SK-N-SH (cell line): ENCODE measurements at regions not wholly inside any gene's neighbourhood (a gene's known extent, or its start where the extent isn't known, plus 50 kb on each side); places are given as distances from the start of the nearest gene placed in this dataset.

Experiments used
- CTCF ChIA-PET: fragments of 300-600, 350-600 bp; formaldehyde crosslinking; extraction: SDS; loops from one replicate; lab custom pipeline; 2021; lab: Yijun Ruan, JAX
- POLR2A ChIA-PET: fragments of 350-600 bp; sonication (Branson Sonifier 250); formaldehyde crosslinking; extraction: SDS; loops from one replicate; lab custom pipeline; 2020; ENCODE audit warnings: antibody characterized with exemption, inconsistent platforms; lab: Yijun Ruan, JAX
- DNase-seq: peaks from one replicate; pipeline ENCODE4 v3.0.0; 2012
- H2AFZ ChIP-seq: fragments of 200-600 bp; sonication (generic); 2 replicates; pipeline ENCODE4 v1.8.1; 2016; ENCODE audit warnings: antibody characterized with exemption, mild to moderate bottlenecking, low read depth
- H3F3A ChIP-seq: fragments of 200-600 bp; sonication (generic); replicated peaks from 2 replicates; pipeline ENCODE3; 2016; ENCODE audit warnings: antibody characterized with exemption, mild to moderate bottlenecking; ENCODE audit not compliant: insufficient read depth
- H3K27ac ChIP-seq, 2 experiments: fragments of 200-500 bp in 1 of 2; fragments of 200-600 bp in 1 of 2; sonication (Bioruptor generic) in 1 of 2; sonication (generic), shearing (Covaris generic) in 1 of 2; 2 replicates each; pipeline versions ENCODE4 v1.5.1 to v1.6.1; 2014 to 2016; ENCODE audit warnings: low read depth in 2 of 2, inconsistent platforms in 1 of 2, low read length in 1 of 2, mild to moderate bottlenecking in 1 of 2, mixed read lengths in 1 of 2
- H3K27me3 ChIP-seq: fragments of 200-600 bp; sonication (generic), shearing (Covaris generic); 2 replicates; pipeline ENCODE4 v1.6.1; 2016; ENCODE audit warnings: mixed run types; ENCODE audit not compliant: insufficient read depth
- H3K36me3 ChIP-seq, 2 experiments: fragments of 200-500 bp in 1 of 2; fragments of 200-600 bp in 1 of 2; sonication (Bioruptor generic) in 1 of 2; sonication (generic) in 1 of 2; replicated peaks in 1 of 2; 2 replicates each; pipeline versions ENCODE3 to v1.5.1; 2014 to 2016; ENCODE audit warnings: low read length in 1 of 2, mild to moderate bottlenecking in 1 of 2; ENCODE audit not compliant: insufficient read depth in 2 of 2, control insufficient read depth in 1 of 2
- H3K4me1 ChIP-seq, 2 experiments: fragments of 200-500 bp in 1 of 2; fragments of 200-600 bp in 1 of 2; sonication (Bioruptor generic) in 1 of 2; sonication (generic), shearing (Covaris generic) in 1 of 2; 2 replicates each; pipeline versions ENCODE4 v1.5.1 to v1.6.1; 2014 to 2016; ENCODE audit warnings: low read depth in 1 of 2, low read length in 1 of 2, mixed run types in 1 of 2; ENCODE audit not compliant: insufficient read depth in 2 of 2, control insufficient read depth in 1 of 2
- H3K4me2 ChIP-seq: fragments of 200-600 bp; sonication (generic), shearing (Covaris generic); 2 replicates; pipeline ENCODE4 v1.6.1; 2017; ENCODE audit warnings: mixed run types
- H3K4me3 ChIP-seq, 2 experiments: fragments of 200-500 bp in 1 of 2; fragments of 200-600 bp in 1 of 2; sonication (Bioruptor generic) in 1 of 2; sonication (generic), shearing (Covaris generic) in 1 of 2; 2 replicates each; pipeline versions ENCODE4 v1.5.1 to v1.8.1; 2014 to 2016; ENCODE audit warnings: low read depth in 2 of 2, inconsistent platforms in 1 of 2, low read length in 1 of 2, mild to moderate bottlenecking in 1 of 2, mixed read lengths in 1 of 2, moderate library complexity in 1 of 2
- H3K79me2 ChIP-seq: fragments of 200-600 bp; sonication (generic); 2 replicates; pipeline ENCODE4 v1.8.1; 2017; ENCODE audit warnings: mild to moderate bottlenecking; ENCODE audit not compliant: insufficient read depth
- H3K9ac ChIP-seq: fragments of 200-600 bp; sonication (generic); 2 replicates; pipeline ENCODE4 v1.6.1; 2017; ENCODE audit warnings: mixed run types
- H3K9me2 ChIP-seq: fragments of 200-600 bp; sonication (generic); 2 replicates; pipeline ENCODE4 v1.6.1; 2017; ENCODE audit warnings: mixed run types
- H3K9me3 ChIP-seq: fragments of 200-600 bp; sonication (generic); 2 replicates; pipeline ENCODE4 v1.6.1; 2017; ENCODE audit warnings: mixed run types, mild to moderate bottlenecking, moderate library complexity
- H4K20me1 ChIP-seq: fragments of 200-600 bp; sonication (generic); 2 replicates; pipeline ENCODE4 v1.6.1; 2017; ENCODE audit warnings: mild to moderate bottlenecking, mixed run types; ENCODE audit not compliant: insufficient read depth
- CHD2 ChIP-seq: fragments of 150-350 bp; IDR thresholded peaks from 2 replicates; pipeline ENCODE4 v1.6.1; 2018; ENCODE audit warnings: low read length; ENCODE audit not compliant: partially characterized antibody
- EP300 ChIP-seq, 2 experiments: IDR thresholded peaks; 2 replicates each; pipeline versions ENCODE4 v1.4.0 to v1.6.1; 2012; ENCODE audit warnings: borderline replicate concordance in 1 of 2, low read depth in 1 of 2, low read length in 1 of 2
- GATA2 ChIP-seq: sonication (generic); formaldehyde crosslinking; IDR thresholded peaks from 2 replicates; pipeline ENCODE4 v1.5.0; 2020; ENCODE audit warnings: mild to moderate bottlenecking, missing genetic modification reagents
- JUND ChIP-seq: IDR thresholded peaks from 2 replicates; pipeline ENCODE4 v1.4.0; 2012
- MAX ChIP-seq: IDR thresholded peaks from 2 replicates; pipeline ENCODE4 v1.4.0; 2012; ENCODE audit warnings: low read depth
- PBX3 ChIP-seq: IDR thresholded peaks from 2 replicates; pipeline ENCODE4; 2012
- RCOR1 ChIP-seq: fragments of 150-350 bp; IDR thresholded peaks from 2 replicates; pipeline ENCODE4 v1.6.1; 2017; ENCODE audit warnings: antibody characterized with exemption, low read length
- RFX5 ChIP-seq: IDR thresholded peaks from 2 replicates; pipeline ENCODE4 v1.6.1; 2012; ENCODE audit warnings: mild to moderate bottlenecking, improper control_type of control experiment, low read length
- SIN3A ChIP-seq: IDR thresholded peaks from 2 replicates; pipeline ENCODE4 v1.6.1; 2012; ENCODE audit warnings: low read depth, mild to moderate bottlenecking, low read length, moderate library complexity, borderline replicate concordance
- ZBTB33 ChIP-seq: IDR thresholded peaks from 2 replicates; pipeline ENCODE4 v1.4.0; 2012; ENCODE audit warnings: low read depth, borderline replicate concordance
- WGBS: methylation state at CpG from one replicate; pipeline ENCODE4 v1.1.6; 2017; ENCODE audit warnings: low lambda C conversion rate; 5-methylcytosine and 5-hydroxymethylcytosine counted together
- TF ChIP-seq, protein P1 (sequence below): fragments of 150-350 bp; IDR thresholded peaks from 2 replicates; pipeline ENCODE4 v1.6.1; 2017; ENCODE audit warnings: antibody characterized with exemption, low read length, low read depth, borderline replicate concordance
- TF ChIP-seq, protein P2 (sequence below): IDR thresholded peaks from 2 replicates; pipeline ENCODE4 v1.4.0; 2012; ENCODE audit warnings: low read depth, borderline replicate concordance

DNA sequence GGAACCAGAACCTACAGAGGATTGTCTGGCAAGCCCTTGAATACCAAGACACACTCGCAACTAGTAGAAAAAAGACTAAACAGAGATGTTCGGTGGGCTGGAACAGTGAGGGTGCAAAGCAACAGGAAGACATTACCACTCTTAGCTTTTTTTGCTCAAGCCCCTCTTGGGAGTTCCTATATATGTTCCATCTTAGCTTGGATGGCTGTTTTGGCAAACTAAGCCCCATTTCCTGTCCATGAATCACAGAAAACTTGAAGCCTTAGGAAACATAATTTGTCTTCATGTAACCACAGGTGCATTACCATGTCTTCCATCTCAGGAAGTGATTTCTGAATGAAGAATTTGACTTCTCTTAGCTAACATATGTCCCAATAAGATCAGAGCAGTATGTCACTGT is 446.3 kb downstream of the OLFM4 start:
- Histone ChIP-seq H3K4me3 (no peak overlapping the region), H3K4me1 (no peaks in the 10 kb centered on the region), H3K79me2 (no peaks in the 10 kb centered on the region), H3F3A (no peaks in the 10 kb centered on the region), H3K9me3 (no peaks in the 10 kb centered on the region), H4K20me1 (no peaks in the 10 kb centered on the region), H3K27me3 (no peaks in the 10 kb centered on the region), H3K4me2 (no peak overlapping the region), H3K27ac (no peak overlapping the region), H2AFZ (no peak overlapping the region), H3K9me2 (no peaks in the 10 kb centered on the region)
- DNase-seq = no peak
- POLR2A ChIA-PET = no interaction called here
- 34% methylated on average over 2 of the region's 2 CpGs for WGBS
- CTCF ChIA-PET = no interaction called here
- TF ChIP-seq PBX3 (no peak), EP300 (IDR thresholded peaks at IDR 0.05; ENCODE audit: borderline replicate concordance in 1 of 2, low read depth in 1 of 2, low read length in 1 of 2) (no peak), RCOR1 (no peak), MAX (no peak), CHD2 (no peak), SIN3A (no peak), RFX5 (no peak)
- TF ChIP-seq, protein P1, sequence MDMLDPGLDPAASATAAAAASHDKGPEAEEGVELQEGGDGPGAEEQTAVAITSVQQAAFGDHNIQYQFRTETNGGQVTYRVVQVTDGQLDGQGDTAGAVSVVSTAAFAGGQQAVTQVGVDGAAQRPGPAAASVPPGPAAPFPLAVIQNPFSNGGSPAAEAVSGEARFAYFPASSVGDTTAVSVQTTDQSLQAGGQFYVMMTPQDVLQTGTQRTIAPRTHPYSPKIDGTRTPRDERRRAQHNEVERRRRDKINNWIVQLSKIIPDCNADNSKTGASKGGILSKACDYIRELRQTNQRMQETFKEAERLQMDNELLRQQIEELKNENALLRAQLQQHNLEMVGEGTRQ = no peak
- TF ChIP-seq, protein P2, sequence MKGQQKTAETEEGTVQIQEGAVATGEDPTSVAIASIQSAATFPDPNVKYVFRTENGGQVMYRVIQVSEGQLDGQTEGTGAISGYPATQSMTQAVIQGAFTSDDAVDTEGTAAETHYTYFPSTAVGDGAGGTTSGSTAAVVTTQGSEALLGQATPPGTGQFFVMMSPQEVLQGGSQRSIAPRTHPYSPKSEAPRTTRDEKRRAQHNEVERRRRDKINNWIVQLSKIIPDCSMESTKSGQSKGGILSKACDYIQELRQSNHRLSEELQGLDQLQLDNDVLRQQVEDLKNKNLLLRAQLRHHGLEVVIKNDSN = no peak
- TF ChIP-seq, all 33 proteins: peak for 0
- Histone ChIP-seq H3K36me3 (no peaks in the 10 kb centered on the region), H3K9ac (no peak overlapping the region)

DNA sequence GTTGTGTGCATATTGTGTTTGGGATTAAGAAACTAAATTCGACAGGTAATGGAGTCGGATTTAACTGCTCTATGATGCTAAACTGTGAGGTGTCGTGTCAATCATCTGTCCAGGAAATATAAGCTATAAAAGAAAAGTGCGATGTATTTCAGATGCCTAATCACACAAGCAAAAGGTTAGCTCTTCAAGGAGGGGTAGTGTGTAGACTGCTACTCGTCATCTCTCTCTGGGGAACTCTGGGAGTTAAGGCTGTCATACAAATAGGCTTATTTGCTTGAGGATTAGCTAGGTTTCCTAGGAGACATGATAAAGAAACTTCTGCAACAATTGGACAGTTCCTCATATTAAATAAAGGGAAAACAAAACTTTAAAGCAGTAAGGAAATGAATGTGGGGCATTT is 462.1 kb downstream of the OLFM4 start:
- no peak overlapping the region for H2AFZ ChIP-seq
- no peaks in the 10 kb centered on the region for H3K79me2 ChIP-seq
- no peaks in the 10 kb centered on the region for H3K36me3 ChIP-seq
- H3K9ac ChIP-seq = no peak overlapping the region
- ChIA-PET CTCF (interaction anchor here (0.9 kb wide), 1 partner anchor 14 kb away, joined by 4 read pairs; no protein-coding TSS in a partner anchor), POLR2A (no interaction called here)
- H3K9me2 ChIP-seq = no peaks in the 10 kb centered on the region
- no peak for DNase-seq
- H3K4me3 ChIP-seq = no peak overlapping the region
- TF ChIP-seq GATA2 (CRISPR knock-in tag) (no peak), PBX3 (no peak), RFX5 (no peak), MAX (no peak), ZBTB33 (no peak), JUND (no peak)
- TF ChIP-seq, protein P2 = no peak
- TF ChIP-seq, protein P1 = no peak
- H3K4me2 ChIP-seq = no peak overlapping the region
- H3K9me3 ChIP-seq = no peaks in the 10 kb centered on the region; the same call in 1 of the 2 replicates
- no peaks in the 10 kb centered on the region for H3K4me1 ChIP-seq
- no peaks in the 10 kb centered on the region for H3K27me3 ChIP-seq
- no peaks in the 10 kb centered on the region for H3F3A ChIP-seq
- H4K20me1 ChIP-seq = no peaks in the 10 kb centered on the region
- 16% methylated on average over 5 of the region's 5 CpGs for WGBS
- no peak overlapping the region for H3K27ac ChIP-seq
